ENCODE measurements at regions not wholly inside any gene's neighbourhood (a gene's known extent, or its start where the extent isn't known, plus 50 kb on each side); places are given as distances from the start of the nearest gene placed in this dataset.
"Not testable (repeated sequence)": the region's sequence is repeated elsewhere in the genome, so short reads cannot be mapped to it uniquely, and the experiment has no call there.

- DNase-seq (ENCODE audit: low spot score) = no peak
Observed at GRCh38 chr7:34390103-34390502, 267.9 kb upstream of the NPSR1 start.

DNA sequence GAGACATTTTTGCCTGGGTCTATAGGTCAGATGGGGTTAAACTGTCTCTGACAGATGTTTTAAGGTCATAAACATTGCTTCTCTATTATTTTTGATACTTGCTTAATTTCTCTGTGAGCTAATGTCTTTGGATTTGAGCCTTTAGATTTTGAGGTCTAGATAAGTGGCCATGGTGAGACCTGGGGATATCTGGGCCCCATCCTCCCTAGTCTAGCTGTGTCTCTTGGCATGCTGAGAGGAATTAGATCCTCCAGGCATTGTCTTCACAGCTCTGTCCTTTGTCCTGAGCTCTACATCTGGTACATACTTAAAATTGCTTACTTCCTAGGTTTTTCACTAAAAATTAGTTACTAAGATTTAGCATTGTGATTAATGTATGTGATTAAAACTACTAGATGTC is 265.0 kb upstream of the NPSR1 start:
- no peak for DNase-seq (ENCODE audit: low spot score)

DNA sequence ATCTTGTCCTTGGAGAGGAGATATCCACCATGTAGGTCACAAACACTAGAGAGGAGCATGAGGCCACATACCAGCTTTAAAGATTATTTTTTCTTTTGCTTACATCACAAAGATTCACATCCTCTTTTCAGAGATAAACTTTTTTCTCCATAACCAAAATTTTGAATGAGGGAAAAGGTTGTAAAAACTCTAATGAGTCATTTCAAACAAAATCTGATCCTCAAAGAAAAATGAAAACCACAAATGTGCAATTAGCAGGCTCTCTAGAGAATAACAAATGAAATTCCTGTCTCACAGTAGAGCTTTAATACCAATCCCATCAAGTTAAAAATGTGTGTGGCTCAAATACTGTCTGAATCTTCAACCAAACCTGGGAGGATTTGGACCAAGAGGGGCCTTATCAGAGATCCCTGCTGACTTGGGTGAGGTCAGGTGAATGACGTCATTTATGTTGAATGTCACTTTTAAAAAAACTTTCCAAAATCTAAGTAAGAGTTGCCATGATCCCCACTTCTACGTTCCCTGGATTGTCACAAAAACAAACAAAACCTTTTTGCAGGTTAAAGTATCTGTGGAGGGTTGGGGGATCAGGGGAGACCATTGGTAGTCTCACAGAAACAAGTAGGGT is 261.5 kb upstream of the NPSR1 start:
- DNase-seq (ENCODE audit: low spot score) = no peak

GRCh38 chr7:34401776-34402175 is 256.2 kb upstream of the NPSR1 start:
- no peak for DNase-seq (ENCODE audit: low spot score)

DNA sequence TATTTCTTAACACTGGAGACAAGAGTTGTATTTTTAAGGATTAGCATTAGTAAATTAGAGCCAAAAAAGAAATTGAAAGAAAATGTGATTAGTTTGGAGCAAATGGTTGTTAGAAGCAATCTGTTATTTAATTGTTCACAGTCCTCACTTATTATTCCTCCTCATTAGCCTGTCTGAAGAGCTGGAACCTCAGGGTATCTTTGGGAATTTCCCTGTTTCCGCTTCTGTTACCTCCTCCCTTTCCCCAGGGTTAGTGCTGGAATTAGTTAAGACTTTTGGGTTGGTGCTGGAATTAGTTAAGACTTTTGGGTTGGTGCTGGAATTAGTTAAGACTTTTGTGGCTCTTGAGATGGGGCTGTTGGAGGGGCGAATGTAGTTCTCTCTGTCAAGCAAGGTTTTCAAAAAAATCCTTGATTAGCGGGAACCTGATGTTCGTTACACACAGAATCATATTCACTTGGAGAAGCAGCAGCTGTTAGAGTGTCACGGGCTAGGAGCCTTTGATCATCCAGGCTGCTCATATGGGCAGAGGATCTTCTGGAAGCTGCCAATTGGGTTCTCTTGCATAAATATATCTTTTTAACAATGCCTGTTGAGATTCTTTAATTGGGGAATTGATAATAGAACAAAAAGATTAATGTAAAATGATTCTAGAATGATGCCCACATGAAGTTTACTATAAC is 251.0 kb upstream of the NPSR1 start:
- no peak for DNase-seq (ENCODE audit: low spot score)

DNA sequence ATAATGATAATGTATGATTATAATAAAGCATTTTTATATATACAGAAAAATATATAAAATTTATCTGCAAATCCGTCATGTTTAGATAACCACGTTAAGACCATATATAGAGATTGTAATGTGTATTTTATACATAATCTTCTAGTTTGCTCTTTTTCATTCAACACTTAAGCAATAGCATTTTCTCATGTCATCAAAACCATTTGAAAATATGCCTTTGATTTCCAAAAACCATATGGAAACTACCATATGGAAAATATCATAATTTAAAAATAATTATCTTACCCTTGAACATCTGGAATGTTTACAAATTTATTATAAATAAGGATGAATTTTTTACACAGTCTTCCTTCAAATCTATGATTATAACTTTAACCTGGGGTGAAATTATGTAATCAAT is 250.4 kb upstream of the NPSR1 start:
- DNase-seq (ENCODE audit: low spot score) = no peak

- DNase-seq (ENCODE audit: low spot score) = no peak
Observed at GRCh38 chr7:34417781-34418180, 240.2 kb upstream of the NPSR1 start.

GRCh38 chr7:34421526-34421925 is 236.5 kb upstream of the NPSR1 start:
- no peak for DNase-seq (ENCODE audit: low spot score)

DNA sequence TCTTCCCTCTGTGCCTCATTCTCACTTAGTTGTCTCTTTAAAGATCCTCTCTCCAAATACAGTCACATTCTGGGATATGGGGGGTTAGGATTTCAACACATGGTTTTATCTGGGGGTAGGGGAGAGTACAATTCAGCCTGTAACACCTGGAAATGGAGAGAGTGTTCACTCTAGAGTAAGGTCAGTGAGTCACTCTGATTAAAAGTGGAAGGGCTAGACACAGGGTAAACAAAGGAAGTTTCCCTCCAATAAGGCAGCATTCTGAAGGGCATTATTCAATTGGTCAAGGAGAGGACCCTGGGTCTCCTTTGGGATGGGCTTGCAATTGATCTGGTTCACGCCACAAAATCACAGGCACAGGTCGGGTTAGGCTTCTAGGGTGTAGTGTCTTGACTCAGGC is 232.8 kb upstream of the NPSR1 start:
- no peak for DNase-seq (ENCODE audit: low spot score)

DNA sequence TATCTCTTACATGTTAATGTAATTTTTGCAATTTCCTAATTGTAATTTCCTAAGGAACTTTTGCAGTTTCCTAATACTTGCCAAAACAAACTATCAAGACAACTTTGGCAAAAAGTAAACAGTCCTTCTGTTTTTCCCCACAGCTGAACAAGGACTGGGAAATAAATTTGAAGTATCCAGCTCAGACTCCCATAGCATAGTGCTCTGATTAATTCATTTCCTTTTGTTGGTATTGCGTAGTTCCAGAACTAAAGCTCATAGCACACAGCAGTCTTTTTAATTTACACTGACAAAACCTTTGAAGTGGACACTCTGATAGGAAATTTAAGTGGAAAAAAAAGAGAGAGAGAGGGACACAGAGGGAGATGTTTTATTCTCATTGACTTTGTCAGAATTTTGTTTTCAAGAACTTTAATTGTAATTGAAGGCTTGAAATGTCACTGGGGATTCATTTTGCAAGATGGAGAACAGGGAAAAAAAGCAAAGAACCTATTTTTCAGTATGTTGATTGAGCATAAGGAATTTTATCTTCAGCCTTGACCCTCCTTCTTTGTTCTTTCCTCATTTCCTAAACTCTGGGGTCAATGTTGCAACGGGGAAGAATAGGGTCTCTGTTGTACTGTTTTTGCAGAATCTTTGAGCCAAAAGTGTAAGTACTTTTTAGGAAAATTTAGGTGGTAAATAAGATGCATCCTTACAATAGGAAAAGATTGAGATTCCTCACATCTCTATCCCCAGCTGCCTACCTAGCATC is 232.2 kb upstream of the NPSR1 start:
- no peak for DNase-seq (ENCODE audit: low spot score)

DNA sequence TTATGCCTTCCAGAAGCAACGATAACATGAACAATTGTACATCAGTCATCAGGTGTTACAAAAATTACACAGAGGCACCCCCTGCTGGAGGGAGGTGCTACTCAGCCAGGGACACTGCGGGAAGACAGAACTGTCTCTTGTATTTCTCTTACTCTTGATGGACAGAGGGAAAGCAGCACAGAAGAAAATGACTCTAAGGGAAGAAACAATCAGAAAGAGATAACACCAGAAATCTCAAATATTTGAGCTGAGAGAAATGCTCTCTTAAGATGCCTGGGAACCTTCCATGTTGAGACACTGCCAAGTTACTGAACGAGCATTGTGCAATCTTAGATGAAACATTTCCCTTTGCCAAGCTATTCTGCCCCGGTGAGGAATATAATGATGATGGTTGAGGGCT is 227.6 kb upstream of the NPSR1 start:
- DNase-seq (ENCODE audit: low spot score) = peak; percentile 54

- no peak for DNase-seq (ENCODE audit: low spot score)
Observed at GRCh38 chr7:34438436-34438835, 219.6 kb upstream of the NPSR1 start.

- no peak for DNase-seq (ENCODE audit: low spot score)
Observed at GRCh38 chr7:34445653-34446052, 212.4 kb upstream of the NPSR1 start.

GRCh38 chr7:34448531-34448930 is 209.5 kb upstream of the NPSR1 start:
- DNase-seq (ENCODE audit: low spot score) = not testable (repeated sequence)

DNA sequence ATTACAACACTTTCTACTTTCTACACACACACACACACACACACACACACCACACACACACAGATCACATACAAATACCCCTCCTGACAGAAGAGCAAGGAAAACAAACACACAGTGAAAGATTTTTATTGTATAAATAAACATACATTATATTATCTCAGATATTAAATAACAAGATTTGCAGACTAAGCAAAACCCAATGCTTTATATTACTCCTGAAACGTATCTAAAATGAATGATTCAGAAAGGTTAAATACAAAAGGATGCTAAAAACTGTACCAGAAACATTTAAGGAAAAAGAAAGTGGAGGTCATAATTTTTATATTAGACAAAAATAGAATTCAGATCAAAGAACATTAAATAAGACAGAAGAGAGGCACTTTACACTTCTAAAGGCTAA is 208.3 kb upstream of the NPSR1 start:
- no peak for DNase-seq (ENCODE audit: low spot score)

DNA sequence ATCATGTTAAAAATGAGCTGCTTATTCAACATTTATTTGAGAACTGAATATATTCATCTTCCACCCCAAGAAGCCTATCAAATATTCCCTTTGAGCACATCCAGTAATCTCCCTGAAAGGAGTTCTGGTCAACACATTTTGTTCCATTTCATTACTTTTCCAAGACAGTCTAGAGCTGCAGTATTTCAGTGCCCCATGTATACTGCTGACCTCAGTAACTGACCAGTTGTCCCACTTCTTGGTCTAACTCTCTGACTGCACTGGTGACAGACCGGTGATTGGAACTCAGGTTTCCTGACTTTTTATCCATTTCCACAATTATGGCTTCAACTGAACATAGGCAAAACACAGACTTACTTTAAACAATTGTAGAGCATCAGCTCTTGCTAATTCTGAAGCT is 206.8 kb upstream of the NPSR1 start:
- no peak for DNase-seq (ENCODE audit: low spot score)

DNA sequence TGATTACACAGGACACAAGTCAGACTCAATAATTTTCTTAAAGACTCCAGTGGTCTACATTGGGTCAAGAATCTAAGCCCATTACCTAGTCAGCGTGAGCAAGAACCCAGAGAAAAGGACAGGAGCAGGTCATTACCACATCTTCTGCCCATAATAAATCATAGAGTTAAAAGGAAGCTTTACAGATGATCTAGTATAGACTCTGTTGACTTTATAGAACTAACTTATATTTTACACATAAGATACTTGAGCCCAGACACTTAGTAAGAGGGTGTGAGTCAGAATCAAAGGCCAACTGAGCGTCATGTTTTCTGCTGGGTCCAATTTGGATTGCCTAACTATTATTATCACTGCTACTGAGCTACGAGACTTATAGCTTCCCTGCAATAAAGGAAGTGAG is 206.1 kb upstream of the NPSR1 start:
- DNase-seq (ENCODE audit: low spot score) = no peak

DNA sequence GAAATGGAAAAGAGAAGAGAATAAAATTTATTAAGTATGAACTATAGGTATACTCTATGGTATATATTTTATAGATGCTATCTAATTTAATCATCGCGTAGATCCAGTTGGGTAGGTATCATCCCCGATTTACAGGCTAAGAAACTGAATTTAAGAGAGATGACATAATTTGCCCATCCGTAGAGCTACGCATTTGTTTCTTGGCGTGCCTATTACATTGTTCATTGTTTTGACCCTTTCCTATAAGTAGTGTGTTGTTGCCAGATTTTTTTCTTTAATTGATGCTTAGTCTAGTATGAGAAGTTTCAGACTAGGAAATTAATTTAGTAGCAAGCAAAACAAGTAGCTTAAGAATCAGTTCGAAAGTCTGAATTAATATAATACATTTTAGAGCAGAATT is 205.7 kb upstream of the NPSR1 start:
- DNase-seq (ENCODE audit: low spot score) = no peak

DNA sequence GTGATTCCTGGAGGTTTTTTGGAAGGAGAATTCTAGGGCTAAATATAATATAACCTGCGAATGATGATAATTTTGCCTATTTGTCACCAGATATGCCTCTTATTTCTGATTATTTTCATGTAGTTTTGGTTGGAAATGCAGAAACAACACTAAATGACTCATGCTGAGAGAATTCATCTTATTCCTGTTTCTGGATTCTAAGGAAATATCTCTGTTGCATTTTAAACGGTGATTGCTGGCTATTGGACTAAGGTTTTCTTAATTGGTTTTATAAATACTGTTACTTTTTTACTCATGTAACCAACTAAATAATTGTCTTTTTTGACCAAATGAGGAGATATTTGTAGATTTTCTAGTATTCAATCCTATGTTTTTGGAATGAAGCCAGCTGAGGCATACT is 204.9 kb upstream of the NPSR1 start:
- DNase-seq (ENCODE audit: low spot score) = no peak

GRCh38 chr7:34454381-34454780 is 203.6 kb upstream of the NPSR1 start:
- no peak for DNase-seq (ENCODE audit: low spot score)

- no peak for DNase-seq (ENCODE audit: low spot score)
Observed at GRCh38 chr7:34457329-34457728, 200.7 kb upstream of the NPSR1 start.

GRCh38 chr7:34463830-34464229 is 194.2 kb upstream of the NPSR1 start:
- DNase-seq (ENCODE audit: low spot score) = no peak

GRCh38 chr7:34471844-34472243 is 186.2 kb upstream of the NPSR1 start:
- DNase-seq (ENCODE audit: low spot score) = no peak

Measured in H4 (cell line).